Duodenal mucosa (tissue), 2 donors: ENCODE measurements at regions not wholly inside any gene's neighbourhood (a gene's known extent, or its start where the extent isn't known, plus 50 kb on each side); places are given as distances from the start of the nearest gene placed in this dataset.

Source experiments
- H3K27ac ChIP-seq: one replicate; pipeline ENCODE4 v1.7.0; 2013; ENCODE audit warnings: low read depth, low read length
- H3K27me3 ChIP-seq, 2 donors: one replicate each; pipeline ENCODE4 v1.7.0; 2013; ENCODE audit warnings: low read length in 2 of 2, control low read depth in 1 of 2; ENCODE audit not compliant: insufficient read depth in 2 of 2, control insufficient read depth in 1 of 2
- H3K36me3 ChIP-seq, 2 donors: one replicate each; pipeline ENCODE4 v1.7.0; 2013; ENCODE audit warnings: low read length in 2 of 2, control low read depth in 1 of 2; ENCODE audit not compliant: insufficient read depth in 2 of 2, control insufficient read depth in 1 of 2
- H3K4me1 ChIP-seq, 2 donors: one replicate each; pipeline ENCODE4 v1.7.0; 2013; ENCODE audit warnings: low read length in 2 of 2, control low read depth in 1 of 2; ENCODE audit not compliant: insufficient read depth in 2 of 2, control insufficient read depth in 1 of 2
- H3K4me3 ChIP-seq, 2 donors: one replicate each; pipeline ENCODE4 v1.7.0; 2013; ENCODE audit warnings: low read length in 2 of 2, low read depth in 1 of 2
- H3K9ac ChIP-seq, 2 donors: one replicate each; pipeline ENCODE4 v1.7.0; 2013; ENCODE audit warnings: low read length in 2 of 2, low read depth in 1 of 2
- H3K9me3 ChIP-seq, 2 donors: one replicate each; pipeline ENCODE4 v1.7.0; 2013; ENCODE audit warnings: low read length in 2 of 2, control low read depth in 1 of 2; ENCODE audit not compliant: control insufficient read depth in 1 of 2

DNA sequence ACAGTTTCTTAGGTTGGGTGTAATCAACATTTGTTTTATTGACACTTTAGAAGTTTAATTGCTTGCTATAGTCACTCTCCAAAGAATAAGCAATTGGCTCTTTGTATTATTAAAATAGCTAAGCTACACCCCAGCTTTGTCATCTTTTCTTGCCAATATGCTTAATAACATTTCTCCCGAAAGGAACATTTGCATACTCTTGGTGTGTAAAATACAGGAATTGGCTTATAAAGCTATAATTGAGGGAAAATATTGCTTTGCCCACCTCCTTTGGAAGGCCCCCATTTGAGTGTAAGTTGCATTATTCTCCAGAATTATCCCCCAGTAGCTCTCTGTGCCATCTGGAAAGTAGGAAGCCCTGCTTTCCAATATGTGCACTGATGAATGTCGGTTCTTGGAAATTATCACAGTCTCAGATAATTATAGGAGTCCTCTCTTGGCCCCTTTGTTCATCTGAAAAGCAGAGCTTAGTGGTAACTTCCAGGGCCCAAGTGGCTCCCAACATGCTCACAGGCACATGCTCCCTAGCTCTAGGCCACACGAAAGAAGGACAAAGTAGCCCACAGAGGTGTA lies 92.4 kb upstream of the B3GAT2 start:
- Histone ChIP-seq H3K4me3 (no peak overlapping the region), H3K36me3 (no peaks in the 10 kb centered on the region), H3K4me1 (no peaks in the 10 kb centered on the region), H3K27me3 (no peaks in the 10 kb centered on the region), H3K9me3 (no peaks in the 10 kb centered on the region), H3K27ac (no peak overlapping the region), H3K9ac (no peak overlapping the region)

DNA sequence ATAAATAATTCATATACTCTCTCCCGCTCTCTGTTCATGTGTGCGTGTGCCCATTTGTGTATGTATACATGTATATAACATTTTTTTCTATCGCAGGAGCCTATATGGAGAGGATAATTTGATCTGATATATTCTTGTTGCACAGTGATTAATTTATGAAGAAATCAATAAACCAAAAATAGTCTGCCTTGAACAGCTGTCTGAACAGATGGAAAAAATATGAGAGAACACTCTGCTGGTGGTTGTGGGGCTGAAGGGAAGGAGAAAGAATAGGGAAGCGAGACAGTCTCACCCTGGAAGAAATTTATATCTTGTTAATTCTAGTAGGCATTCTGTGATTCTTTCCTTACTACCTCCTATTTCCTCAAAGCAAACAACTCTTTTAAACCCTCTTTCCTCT lies 96.6 kb upstream of the B3GAT2 start:
- H3K36me3 ChIP-seq: no peaks in the 10 kb centered on the region
- no peaks in the 10 kb centered on the region for H3K9me3 ChIP-seq
- no peak overlapping the region for H3K9ac ChIP-seq
- no peak overlapping the region for H3K4me3 ChIP-seq
- no peaks in the 10 kb centered on the region for H3K27me3 ChIP-seq
- no peak overlapping the region for H3K27ac ChIP-seq
- no peaks in the 10 kb centered on the region for H3K4me1 ChIP-seq

DNA sequence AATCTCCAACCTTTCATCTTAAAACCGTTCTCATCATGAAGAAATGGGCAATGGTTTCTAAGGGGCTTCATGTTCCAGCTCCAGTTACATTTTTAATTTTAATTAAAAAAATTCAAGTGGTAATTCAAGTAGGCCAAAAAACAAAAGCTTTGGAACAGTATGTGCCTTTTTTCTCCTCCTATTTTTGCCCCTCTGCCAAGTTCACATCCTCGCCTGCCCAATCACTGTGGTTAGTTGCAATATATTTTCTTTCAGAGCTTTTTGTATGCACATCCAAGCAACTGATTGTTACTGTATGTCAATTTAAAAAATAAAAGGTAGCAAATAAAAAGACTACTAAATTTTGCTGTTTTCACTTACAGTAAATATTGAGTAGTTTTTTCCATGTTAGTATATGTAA lies 99.8 kb upstream of the B3GAT2 start:
- H3K9me3 ChIP-seq: no peaks in the 10 kb centered on the region

DNA sequence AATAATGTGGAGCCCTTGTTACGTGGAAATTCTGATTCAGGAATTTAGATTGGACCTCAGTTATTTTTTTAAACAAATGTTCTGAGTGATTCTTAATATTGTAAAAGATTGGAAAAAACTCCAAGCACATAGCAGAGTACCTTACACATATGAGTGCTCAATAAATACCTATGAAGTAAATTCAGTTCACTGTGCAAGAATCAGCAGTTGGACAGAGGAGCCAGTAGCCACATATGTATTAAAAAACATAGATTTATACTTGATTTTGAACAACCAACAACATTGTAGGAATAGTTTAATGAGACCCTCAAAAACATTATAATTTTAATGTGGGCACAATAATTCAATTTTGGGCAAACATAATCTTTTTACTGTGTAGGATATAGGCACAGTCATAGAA lies 109.3 kb upstream of the B3GAT2 start:
- Histone ChIP-seq H3K9me3 (no peaks in the 10 kb centered on the region), H3K36me3 (no peaks in the 10 kb centered on the region), H3K4me3 (no peak overlapping the region), H3K9ac (no peak overlapping the region), H3K4me1 (no peaks in the 10 kb centered on the region), H3K27me3 (no peaks in the 10 kb centered on the region), H3K27ac (no peak overlapping the region)

More for the DNA sequence above, 99.8 kb upstream of the B3GAT2 start:
- no peaks in the 10 kb centered on the region for H3K27me3 ChIP-seq
- H3K27ac ChIP-seq: no peak overlapping the region
- H3K4me3 ChIP-seq: no peak overlapping the region
- H3K4me1 ChIP-seq: no peaks in the 10 kb centered on the region
- no peaks in the 10 kb centered on the region for H3K36me3 ChIP-seq
- no peak overlapping the region for H3K9ac ChIP-seq

DNA sequence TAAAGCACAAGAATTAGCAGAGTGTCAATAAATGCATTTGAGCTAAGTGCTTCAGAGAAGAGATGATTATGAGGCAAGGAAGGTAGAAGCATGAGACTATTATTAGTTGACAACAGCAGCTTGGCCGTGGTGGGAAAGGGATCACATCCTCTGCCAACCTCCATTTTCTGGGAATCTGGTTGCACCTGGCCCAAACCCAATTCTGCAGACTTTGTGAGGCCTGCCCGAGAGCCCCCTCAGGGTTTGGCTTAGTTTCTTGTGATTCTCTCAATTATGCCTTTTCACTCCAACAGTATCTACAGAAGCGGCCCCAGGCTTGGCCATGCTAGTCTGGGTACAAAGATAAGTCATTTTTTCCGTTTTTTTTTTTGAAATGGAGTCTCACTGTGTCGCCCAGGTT lies 111.0 kb upstream of the B3GAT2 start:
- H3K9me3 ChIP-seq: no peaks in the 10 kb centered on the region
- no peak overlapping the region for H3K9ac ChIP-seq
- H3K36me3 ChIP-seq: no peaks in the 10 kb centered on the region
- H3K4me3 ChIP-seq: no peak overlapping the region
- no peaks in the 10 kb centered on the region for H3K27me3 ChIP-seq
- H3K27ac ChIP-seq: no peak overlapping the region
- no peaks in the 10 kb centered on the region for H3K4me1 ChIP-seq

DNA sequence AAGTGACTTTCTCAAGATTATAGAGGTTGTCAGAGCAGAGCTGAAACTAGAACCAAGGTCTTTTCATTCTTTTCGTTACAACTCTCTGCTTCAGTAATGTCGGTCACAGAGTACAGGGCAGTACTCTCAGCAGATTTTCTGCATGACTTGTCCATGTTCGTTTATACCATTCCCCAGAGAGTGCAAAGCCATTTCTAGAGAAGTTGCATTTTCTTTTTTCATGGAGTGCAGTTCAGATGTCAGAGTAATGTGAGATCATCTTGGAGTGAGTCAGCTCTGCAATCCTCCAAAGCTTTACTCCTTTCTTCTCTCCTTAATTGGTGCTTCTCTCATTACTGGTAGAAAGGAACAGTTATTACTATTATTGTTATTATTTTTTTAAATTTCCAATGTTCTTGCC lies 115.6 kb upstream of the B3GAT2 start:
- H3K9ac ChIP-seq: no peak overlapping the region
- no peaks in the 10 kb centered on the region for H3K27me3 ChIP-seq
- H3K36me3 ChIP-seq: no peaks in the 10 kb centered on the region
- no peak overlapping the region for H3K4me3 ChIP-seq
- no peaks in the 10 kb centered on the region for H3K4me1 ChIP-seq
- peaks cover 0 to 2% of the 10 kb centered on the region in 2 donors for H3K9me3 ChIP-seq
- H3K27ac ChIP-seq: no peak overlapping the region

DNA sequence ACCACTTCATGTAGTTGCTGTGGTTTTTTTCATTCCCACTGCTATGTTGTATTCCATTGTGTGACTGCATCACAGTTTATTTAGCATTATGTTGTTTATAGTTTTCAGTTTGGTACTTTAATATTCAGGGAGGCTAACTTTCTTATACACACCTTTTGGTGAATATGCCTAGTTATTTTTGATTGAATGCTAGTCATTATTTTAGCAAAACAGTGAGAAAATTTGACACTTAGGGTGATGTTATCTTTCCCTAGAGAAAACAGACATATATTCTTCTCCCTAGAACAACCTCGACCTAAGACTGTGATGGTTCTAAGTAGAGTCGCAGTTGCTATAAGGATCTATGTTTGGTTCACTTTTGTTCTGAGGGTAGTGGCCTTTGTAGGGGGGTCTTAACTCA lies 120.8 kb upstream of the B3GAT2 start:
- H3K9me3 ChIP-seq: peaks cover 0 to 3% of the 10 kb centered on the region in 2 donors
- no peak overlapping the region for H3K27ac ChIP-seq
- H3K9ac ChIP-seq: no peak overlapping the region
- H3K4me3 ChIP-seq: no peak overlapping the region
- no peaks in the 10 kb centered on the region for H3K4me1 ChIP-seq
- H3K36me3 ChIP-seq: no peaks in the 10 kb centered on the region
- H3K27me3 ChIP-seq: no peaks in the 10 kb centered on the region

DNA sequence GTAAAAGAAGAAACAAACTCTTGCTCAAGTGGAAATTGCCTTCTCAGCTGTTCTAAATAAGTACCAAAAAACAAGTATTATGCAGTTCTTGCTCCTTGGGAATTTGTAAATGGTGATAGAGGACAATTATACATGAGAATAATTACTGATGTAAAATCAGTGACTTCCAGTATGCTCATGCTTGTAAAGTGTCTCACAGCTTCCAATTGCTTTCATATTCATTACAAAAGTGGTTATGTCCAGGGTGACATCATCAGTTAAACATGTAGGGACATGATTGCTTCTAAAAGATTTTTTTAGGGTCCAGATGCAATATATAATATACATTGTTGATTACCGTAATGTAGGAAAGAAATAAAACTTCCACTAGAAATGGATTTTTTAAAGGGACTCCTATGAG lies 122.8 kb upstream of the B3GAT2 start:
- no peaks in the 10 kb centered on the region for H3K27me3 ChIP-seq
- no peaks in the 10 kb centered on the region for H3K36me3 ChIP-seq
- no peak overlapping the region for H3K27ac ChIP-seq
- H3K9ac ChIP-seq: no peak overlapping the region
- no peak overlapping the region for H3K4me3 ChIP-seq
- peaks cover 0 to 3% of the 10 kb centered on the region in 2 donors for H3K9me3 ChIP-seq
- no peaks in the 10 kb centered on the region for H3K4me1 ChIP-seq

DNA sequence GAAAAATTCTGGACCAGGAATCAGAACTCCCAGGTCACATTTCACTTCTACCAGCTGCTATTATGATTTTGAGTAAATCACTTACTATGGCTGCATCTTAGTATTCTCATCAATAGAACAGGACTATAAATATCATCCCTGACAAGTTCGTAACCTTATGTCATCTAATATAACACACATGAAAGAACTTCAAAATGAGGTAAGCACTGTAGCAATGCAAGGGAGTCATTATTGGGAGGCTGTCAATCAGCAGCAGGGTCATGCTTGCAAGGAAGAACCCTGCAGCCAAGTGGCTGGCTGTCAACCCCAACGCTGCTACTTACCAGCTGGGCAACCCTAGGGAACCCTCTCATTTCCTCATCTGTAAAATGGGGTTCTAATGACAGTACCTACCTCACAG lies 123.3 kb upstream of the B3GAT2 start:
- H3K27ac ChIP-seq: no peak overlapping the region
- H3K9ac ChIP-seq: no peak overlapping the region
- no peaks in the 10 kb centered on the region for H3K4me1 ChIP-seq

DNA sequence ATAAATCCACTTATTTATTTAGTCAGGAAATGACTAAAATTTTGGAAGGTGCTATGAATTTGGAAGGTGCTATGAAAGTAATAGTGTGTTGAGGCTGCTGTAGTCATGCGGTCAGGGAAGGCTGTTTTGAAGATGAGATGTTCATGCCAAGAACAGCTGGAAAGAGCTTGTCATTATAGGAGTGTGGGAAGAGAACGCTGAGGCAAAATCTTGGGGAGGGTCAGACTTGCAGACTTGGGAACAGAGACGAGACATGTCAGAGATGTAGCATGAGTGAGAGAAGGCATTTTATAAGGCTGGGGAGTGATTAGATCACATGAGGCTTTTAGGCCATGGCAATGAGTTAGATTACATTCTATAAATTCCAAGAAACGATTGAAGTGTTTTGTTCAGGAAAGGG lies 124.0 kb upstream of the B3GAT2 start:
- H3K4me3 ChIP-seq: no peak overlapping the region
- H3K9me3 ChIP-seq: peaks cover 0 to 3% of the 10 kb centered on the region in 2 donors
- H3K27me3 ChIP-seq: no peaks in the 10 kb centered on the region
- H3K4me1 ChIP-seq: no peaks in the 10 kb centered on the region
- no peaks in the 10 kb centered on the region for H3K36me3 ChIP-seq
- no peak overlapping the region for H3K9ac ChIP-seq
- H3K27ac ChIP-seq: no peak overlapping the region

More for the DNA sequence above, 123.3 kb upstream of the B3GAT2 start:
- Histone ChIP-seq H3K36me3 (no peaks in the 10 kb centered on the region), H3K9me3 (peaks cover 0 to 3% of the 10 kb centered on the region in 2 donors), H3K27me3 (no peaks in the 10 kb centered on the region), H3K4me3 (no peak overlapping the region)
